ENCODE measurements at regions not wholly inside any gene's neighbourhood (a gene's known extent, or its start where the extent isn't known, plus 50 kb on each side); places are given as distances from the start of the nearest gene placed in this dataset.

DNA sequence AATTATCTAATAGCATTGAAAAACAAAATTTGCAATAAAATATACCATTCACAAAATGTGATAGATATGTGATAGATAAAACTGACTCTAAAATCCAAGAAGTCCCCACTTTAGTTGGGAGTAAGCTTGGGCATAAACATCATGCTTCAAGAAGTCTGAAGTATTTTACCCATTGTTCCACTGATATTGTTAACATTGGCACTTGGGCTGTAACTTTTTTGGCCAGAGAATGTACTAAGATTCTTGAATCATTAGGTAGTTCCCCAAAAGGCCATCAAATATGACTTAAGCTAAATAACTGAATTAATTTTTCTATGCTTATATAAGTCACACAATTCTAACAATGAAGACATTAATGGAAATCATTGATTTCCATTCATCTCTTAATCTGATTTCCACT lies 413.6 kb downstream of the CDH2 start:
- Mint-ChIP-seq H3K4me3 (no peak overlapping the region), H3K27ac (no peak overlapping the region), H3K27me3 (no peaks in the 10 kb centered on the region), H3K9me3 (peaks cover 7% of the 10 kb centered on the region), H3K36me3 (no peaks in the 10 kb centered on the region), H3K4me1 (ENCODE audit: low read depth in 2 of 2) (no peaks in the 10 kb centered on the region)
- no peak for ATAC-seq
- DNase-seq (ENCODE audit: low spot score): no peak

DNA sequence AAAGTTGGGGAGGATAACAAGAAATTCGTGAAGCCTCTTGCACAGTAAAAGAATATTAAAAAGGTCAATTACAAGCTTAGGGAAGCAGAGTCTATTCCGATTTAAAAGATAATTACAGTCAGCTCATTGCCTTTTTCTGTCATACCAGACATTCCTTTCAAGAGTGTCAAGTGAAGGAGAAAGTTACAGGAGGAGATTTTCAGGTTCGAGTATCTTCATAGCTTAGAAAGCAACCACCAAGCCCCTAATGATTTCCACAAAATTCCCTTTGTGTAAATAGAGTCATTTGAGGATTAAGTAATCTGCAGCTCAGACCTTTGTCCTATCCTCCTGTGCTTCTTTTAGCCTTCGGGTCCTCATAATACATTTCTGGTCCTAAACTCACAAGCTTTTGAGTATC lies 414.9 kb downstream of the CDH2 start:
- no peaks in the 10 kb centered on the region for H3K4me1 Mint-ChIP-seq (ENCODE audit: low read depth in 2 of 2)
- H3K27ac Mint-ChIP-seq: no peak overlapping the region
- peaks cover 7% of the 10 kb centered on the region for H3K9me3 Mint-ChIP-seq
- DNase-seq (ENCODE audit: low spot score) (no peak), ATAC-seq (no peak)
- H3K27me3 Mint-ChIP-seq: no peaks in the 10 kb centered on the region
- no peak overlapping the region for H3K4me3 Mint-ChIP-seq
- no peaks in the 10 kb centered on the region for H3K36me3 Mint-ChIP-seq

DNA sequence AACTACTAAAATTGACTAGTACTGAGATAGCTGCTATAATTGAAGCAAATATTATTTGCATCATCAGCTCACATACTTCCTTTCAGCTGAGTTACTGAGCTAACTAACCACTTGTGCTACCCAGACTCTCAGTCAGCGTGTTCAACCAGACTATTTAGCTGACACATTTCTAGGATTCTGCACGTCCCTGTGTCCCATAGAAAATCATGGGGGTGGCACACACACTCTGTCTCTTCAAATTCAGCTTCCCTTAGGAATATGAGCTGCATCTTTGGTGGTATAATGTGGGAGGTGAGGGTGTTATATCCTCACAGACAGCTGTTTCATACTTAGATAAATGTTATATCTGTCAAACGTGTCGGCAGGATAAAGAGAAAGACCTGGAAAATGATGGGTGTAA lies 424.0 kb downstream of the CDH2 start:
- Mint-ChIP-seq H3K9me3 (peaks cover 6% of the 10 kb centered on the region), H3K4me1 (ENCODE audit: low read depth in 2 of 2) (no peaks in the 10 kb centered on the region), H3K27me3 (no peaks in the 10 kb centered on the region), H3K4me3 (no peak overlapping the region), H3K27ac (no peak overlapping the region), H3K36me3 (no peaks in the 10 kb centered on the region)
- DNase-seq (ENCODE audit: low spot score): no peak
- no peak for ATAC-seq

DNA sequence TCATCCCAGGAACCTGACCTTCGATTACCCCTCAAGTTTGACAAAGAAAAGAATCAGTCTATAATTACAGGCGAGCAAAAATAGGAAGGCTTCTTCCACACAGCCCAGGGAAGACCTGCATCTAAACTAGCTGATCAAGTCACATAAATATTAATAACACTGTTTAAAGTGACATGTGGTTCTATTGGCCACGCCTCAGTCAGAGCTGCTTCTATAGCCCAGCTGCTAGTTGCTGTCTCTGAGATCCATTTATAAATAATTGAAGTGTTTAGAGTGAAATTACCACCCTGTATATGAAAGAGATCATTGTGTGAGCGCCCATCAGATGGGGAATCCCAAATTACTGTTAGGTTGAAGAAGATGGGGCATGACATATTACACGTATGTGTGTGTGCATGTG lies 426.0 kb downstream of the CDH2 start:
- DNase-seq (ENCODE audit: low spot score): no peak
- no peaks in the 10 kb centered on the region for H3K27me3 Mint-ChIP-seq
- H3K36me3 Mint-ChIP-seq: no peaks in the 10 kb centered on the region
- no peak overlapping the region for H3K4me3 Mint-ChIP-seq
- no peak for ATAC-seq
- peaks cover 13% of the 10 kb centered on the region for H3K9me3 Mint-ChIP-seq
- H3K27ac Mint-ChIP-seq: no peak overlapping the region
- no peaks in the 10 kb centered on the region for H3K4me1 Mint-ChIP-seq (ENCODE audit: low read depth in 2 of 2)

DNA sequence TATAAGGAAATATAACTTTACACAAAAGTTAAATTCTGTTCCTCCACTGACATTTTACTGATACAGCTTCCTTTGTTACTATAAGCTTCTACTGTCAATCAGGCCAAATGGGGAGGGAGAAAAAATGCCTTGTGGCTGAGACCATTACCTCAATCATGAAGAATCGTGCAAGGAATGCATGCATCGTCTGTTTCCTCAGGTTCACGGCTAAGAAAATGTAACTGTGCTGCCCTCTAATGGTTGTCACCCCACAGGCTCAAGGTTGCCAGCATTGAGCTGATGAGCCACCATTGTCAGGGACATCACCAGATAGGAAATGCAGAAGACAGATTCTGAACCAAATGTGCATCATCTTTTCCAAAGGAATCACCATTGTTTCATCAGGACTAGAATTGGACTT lies 426.9 kb downstream of the CDH2 start:
- Mint-ChIP-seq H3K4me3 (no peak overlapping the region), H3K4me1 (ENCODE audit: low read depth in 2 of 2) (no peaks in the 10 kb centered on the region), H3K27ac (no peak overlapping the region), H3K27me3 (no peaks in the 10 kb centered on the region), H3K36me3 (no peaks in the 10 kb centered on the region), H3K9me3 (peaks cover 13% of the 10 kb centered on the region)
- DNase-seq (ENCODE audit: low spot score): no peak
- ATAC-seq: no peak

DNA sequence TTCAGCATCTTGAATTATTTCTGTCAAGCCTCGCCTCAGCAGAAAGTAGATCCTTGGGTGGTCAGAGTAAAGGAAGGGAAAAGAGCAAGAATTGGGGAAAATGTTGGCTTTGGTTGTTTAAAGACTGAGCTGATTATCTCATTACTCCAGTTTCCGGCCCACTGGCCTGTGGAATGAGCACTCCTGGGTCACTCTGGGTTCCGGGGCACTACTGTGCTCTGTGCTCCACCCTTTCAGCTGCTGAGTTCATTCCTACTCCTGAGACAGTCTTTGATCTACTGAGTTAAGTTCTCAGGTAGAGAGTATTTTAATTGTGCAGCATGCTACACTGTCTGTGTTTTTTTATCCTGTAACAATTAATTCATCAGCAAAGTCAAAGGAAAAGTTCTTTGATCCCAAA lies 427.7 kb downstream of the CDH2 start:
- Mint-ChIP-seq H3K36me3 (no peaks in the 10 kb centered on the region), H3K27me3 (no peaks in the 10 kb centered on the region), H3K9me3 (peaks cover 10% of the 10 kb centered on the region), H3K4me3 (no peak overlapping the region), H3K4me1 (ENCODE audit: low read depth in 2 of 2) (no peaks in the 10 kb centered on the region), H3K27ac (no peak overlapping the region)
- ATAC-seq (no peak), DNase-seq (ENCODE audit: low spot score) (no peak)

DNA sequence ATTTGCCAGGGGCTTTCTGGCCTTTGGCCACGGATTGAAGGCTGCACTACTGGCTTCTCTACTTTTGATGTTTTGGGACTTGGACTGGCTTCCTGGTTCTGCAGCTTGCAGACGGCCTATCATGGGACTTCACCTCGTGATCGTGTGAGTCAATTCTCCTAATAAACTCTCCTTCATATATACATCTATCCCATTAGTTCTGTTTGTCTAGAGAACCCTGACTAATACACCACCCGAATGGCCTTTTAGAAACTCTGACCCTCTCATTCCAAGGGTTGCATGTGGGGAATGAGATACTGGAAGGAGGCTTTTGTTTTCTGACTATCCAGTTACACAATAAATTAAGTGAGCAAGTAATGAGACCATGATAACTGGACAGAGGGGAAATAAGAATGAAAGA lies 430.7 kb downstream of the CDH2 start:
- no peaks in the 10 kb centered on the region for H3K27me3 Mint-ChIP-seq
- H3K9me3 Mint-ChIP-seq: peaks cover 13% of the 10 kb centered on the region
- ATAC-seq (no peak), DNase-seq (ENCODE audit: low spot score) (no peak)
- H3K27ac Mint-ChIP-seq: no peak overlapping the region
- no peaks in the 10 kb centered on the region for H3K4me1 Mint-ChIP-seq (ENCODE audit: low read depth in 2 of 2)
- H3K36me3 Mint-ChIP-seq: no peaks in the 10 kb centered on the region
- H3K4me3 Mint-ChIP-seq: no peak overlapping the region

DNA sequence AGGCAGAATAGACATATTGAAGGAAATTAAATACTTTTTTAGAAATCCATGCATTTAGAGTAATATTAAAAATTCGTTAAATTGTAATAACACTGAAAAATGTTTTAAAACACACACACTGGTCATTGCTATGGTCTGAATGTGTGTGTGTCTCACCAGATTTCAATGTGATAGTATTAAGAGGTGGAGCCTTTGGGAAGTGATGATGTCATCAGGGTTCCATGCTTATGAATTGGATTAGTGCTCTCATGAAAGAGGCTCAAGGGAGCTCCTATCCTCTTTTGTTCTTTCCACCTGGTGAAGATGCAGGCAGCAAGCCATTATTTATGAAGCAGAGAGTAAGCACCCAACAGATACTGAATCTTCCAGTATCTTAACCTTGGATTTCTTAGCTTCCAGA lies 441.8 kb downstream of the CDH2 start:
- Mint-ChIP-seq H3K4me1 (ENCODE audit: low read depth in 2 of 2) (no peaks in the 10 kb centered on the region), H3K27ac (no peak overlapping the region), H3K36me3 (peaks cover 5% of the 10 kb centered on the region), H3K4me3 (no peak overlapping the region), H3K9me3 (peaks cover 6% of the 10 kb centered on the region), H3K27me3 (no peaks in the 10 kb centered on the region)
- DNase-seq (ENCODE audit: low spot score): no peak
- ATAC-seq: no peak

DNA sequence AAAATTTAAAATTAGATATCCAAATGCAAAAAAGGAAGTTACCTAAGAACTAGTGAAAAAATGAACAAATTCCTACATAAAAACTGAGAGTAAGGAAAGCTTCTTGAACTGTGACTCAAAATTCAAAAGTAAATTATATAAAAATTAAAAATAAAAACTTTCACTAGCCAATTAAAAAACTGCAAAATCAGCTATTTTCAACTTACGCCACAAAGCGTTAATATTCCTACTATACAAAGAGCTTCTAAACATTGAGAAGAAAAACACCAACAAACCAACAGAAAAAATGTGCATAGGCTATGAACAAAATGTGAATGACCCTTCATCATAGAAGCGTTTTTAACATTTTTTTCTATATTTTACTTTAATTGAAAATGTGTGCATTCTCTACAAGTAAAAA lies 445.7 kb downstream of the CDH2 start:
- no peaks in the 10 kb centered on the region for H3K4me1 Mint-ChIP-seq (ENCODE audit: low read depth in 2 of 2)
- H3K9me3 Mint-ChIP-seq: peaks cover 14% of the 10 kb centered on the region
- no peak overlapping the region for H3K27ac Mint-ChIP-seq
- no peak for ATAC-seq
- no peaks in the 10 kb centered on the region for H3K27me3 Mint-ChIP-seq
- DNase-seq (ENCODE audit: low spot score): no peak
- no peak overlapping the region for H3K4me3 Mint-ChIP-seq
- peaks cover 9% of the 10 kb centered on the region for H3K36me3 Mint-ChIP-seq

DNA sequence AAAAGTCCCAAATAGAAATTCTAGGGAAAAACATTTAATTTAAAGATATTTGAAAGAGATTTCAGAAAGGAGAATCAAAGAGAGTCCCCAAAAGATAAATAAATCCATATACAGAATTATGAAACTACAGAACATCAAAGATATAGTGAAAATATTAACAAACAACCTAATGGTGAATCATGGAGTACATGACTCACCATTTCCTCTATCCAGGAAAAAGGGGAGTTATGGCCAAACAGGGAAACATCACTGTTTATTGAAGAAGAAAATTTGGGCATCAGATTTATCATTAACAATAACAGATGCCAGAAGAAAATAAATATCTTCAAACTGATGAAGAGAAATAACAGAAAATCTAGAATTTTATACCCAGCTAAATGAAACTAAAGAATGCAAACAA lies 448.3 kb downstream of the CDH2 start:
- Mint-ChIP-seq H3K9me3 (peaks cover 11% of the 10 kb centered on the region), H3K27me3 (no peaks in the 10 kb centered on the region), H3K4me1 (ENCODE audit: low read depth in 2 of 2) (no peaks in the 10 kb centered on the region), H3K36me3 (peaks cover 9% of the 10 kb centered on the region), H3K27ac (no peak overlapping the region), H3K4me3 (no peak overlapping the region)
- DNase-seq (ENCODE audit: low spot score) (no peak), ATAC-seq (no peak)

DNA sequence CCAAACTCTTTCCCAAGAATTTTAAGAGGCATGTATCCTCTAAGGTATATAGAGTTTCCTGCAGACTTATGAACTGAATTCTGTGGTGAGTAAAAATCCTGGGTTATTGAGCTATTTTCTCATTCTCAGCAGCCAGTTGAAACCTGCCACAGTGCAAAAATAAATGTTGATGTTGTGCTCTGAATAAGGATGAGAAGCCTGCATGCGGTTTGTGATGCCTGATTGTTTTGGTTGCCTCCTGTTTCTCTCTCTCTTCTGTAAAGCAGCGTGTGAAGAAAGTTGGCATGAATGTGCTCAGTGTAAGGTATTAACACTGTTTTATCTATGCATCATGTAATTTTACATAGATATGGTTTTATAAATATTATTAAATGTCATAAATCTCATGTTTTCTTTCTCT lies 452.6 kb downstream of the CDH2 start:
- Mint-ChIP-seq H3K9me3 (peaks cover 8% of the 10 kb centered on the region), H3K36me3 (no peaks in the 10 kb centered on the region), H3K27me3 (no peaks in the 10 kb centered on the region), H3K4me3 (no peak overlapping the region), H3K27ac (no peak overlapping the region), H3K4me1 (ENCODE audit: low read depth in 2 of 2) (no peaks in the 10 kb centered on the region)
- DNase-seq (ENCODE audit: low spot score) (no peak), ATAC-seq (no peak)

DNA sequence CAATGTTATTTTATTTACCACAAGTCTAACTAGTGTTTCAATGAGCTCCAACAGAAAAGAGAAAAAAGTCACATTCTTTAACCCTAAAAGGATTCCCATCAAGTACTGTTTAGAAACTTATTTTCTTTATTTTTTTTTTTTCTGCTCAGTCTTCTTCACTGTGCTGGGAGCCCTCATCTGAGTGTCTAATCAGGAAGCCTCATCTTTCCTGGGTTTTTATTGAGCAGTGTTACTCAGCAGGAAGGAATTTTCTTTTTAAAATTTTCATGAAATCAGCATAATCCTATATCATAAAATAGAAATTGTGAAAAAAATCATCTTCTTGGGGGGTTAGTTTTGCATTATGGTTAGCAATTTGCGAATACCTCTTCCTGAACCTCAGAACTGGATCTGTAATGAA lies 453.8 kb downstream of the CDH2 start:
- H3K27me3 Mint-ChIP-seq: no peaks in the 10 kb centered on the region
- no peak for ATAC-seq
- no peaks in the 10 kb centered on the region for H3K36me3 Mint-ChIP-seq
- H3K9me3 Mint-ChIP-seq: peaks cover 8% of the 10 kb centered on the region
- no peak overlapping the region for H3K4me3 Mint-ChIP-seq
- DNase-seq (ENCODE audit: low spot score): no peak
- H3K27ac Mint-ChIP-seq: no peak overlapping the region
- H3K4me1 Mint-ChIP-seq (ENCODE audit: low read depth in 2 of 2): no peaks in the 10 kb centered on the region

DNA sequence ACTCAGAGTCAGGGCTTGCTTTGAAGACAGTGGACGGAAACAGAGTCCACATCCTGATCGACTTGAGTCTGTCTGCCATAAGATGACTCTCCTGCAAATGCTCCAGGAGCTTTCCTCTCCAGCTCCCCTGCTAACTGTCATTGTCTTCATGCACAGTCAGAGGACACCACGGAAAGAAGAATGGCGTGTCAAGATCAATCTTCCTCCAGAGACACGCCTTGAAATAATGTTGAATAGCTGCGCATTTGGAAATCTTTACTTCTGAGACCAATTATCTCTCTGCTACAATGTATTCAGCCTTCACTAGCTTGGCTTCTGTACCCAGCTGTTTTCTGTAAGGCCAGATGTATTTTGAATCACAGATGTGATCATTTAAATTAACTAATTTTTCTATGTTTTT lies 457.2 kb downstream of the CDH2 start:
- Mint-ChIP-seq H3K36me3 (no peaks in the 10 kb centered on the region), H3K27ac (no peak overlapping the region), H3K4me3 (no peak overlapping the region), H3K9me3 (peaks cover 12% of the 10 kb centered on the region), H3K4me1 (ENCODE audit: low read depth in 2 of 2) (no peaks in the 10 kb centered on the region), H3K27me3 (no peaks in the 10 kb centered on the region)
- ATAC-seq (no peak), DNase-seq (ENCODE audit: low spot score) (no peak)

DNA sequence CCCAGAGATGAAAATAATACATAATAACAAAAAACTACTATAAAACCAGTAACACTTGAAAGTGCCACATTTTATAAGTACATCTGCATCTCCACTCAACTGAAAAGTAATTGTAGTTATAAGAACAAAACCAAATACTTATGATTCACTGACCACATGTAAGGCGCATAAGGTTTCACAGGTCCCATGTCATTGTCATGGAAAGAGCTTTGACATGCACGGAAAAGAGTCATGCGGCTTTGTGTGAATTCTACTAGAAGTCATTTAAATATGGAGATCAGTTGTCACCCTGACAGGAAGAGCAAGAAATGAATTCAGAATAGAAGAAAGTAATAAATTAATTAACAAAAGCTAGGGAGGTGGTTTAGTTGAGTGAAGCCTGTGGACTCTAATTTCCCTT lies 459.1 kb downstream of the CDH2 start:
- H3K27me3 Mint-ChIP-seq: no peaks in the 10 kb centered on the region
- DNase-seq (ENCODE audit: low spot score) (no peak), ATAC-seq (no peak)
- no peak overlapping the region for H3K27ac Mint-ChIP-seq
- H3K9me3 Mint-ChIP-seq: peaks cover 20% of the 10 kb centered on the region
- H3K36me3 Mint-ChIP-seq: no peaks in the 10 kb centered on the region
- no peaks in the 10 kb centered on the region for H3K4me1 Mint-ChIP-seq (ENCODE audit: low read depth in 2 of 2)
- no peak overlapping the region for H3K4me3 Mint-ChIP-seq

DNA sequence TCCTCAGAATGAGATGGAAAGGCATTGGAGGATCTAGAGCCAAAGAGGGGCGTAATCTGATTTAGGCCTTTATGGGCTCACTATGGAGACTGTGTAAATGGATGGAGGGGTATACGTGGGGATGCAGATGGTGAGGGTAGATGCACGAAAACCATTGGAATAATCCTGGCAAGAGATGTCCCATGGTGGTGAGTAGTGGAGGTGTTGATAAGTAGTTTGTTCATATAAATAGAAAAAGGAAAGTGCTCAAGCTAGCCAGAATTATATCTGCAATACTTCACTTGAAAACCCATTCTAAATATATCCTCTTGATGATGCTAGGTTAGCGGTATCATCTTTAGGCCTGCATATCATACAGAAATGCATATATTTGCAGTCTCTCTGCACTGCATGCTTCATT lies 459.7 kb downstream of the CDH2 start:
- Mint-ChIP-seq H3K4me1 (ENCODE audit: low read depth in 2 of 2) (no peaks in the 10 kb centered on the region), H3K27me3 (no peaks in the 10 kb centered on the region), H3K27ac (no peak overlapping the region), H3K9me3 (peaks cover 20% of the 10 kb centered on the region), H3K4me3 (no peak overlapping the region), H3K36me3 (no peaks in the 10 kb centered on the region)
- no peak for ATAC-seq
- no peak for DNase-seq (ENCODE audit: low spot score)

DNA sequence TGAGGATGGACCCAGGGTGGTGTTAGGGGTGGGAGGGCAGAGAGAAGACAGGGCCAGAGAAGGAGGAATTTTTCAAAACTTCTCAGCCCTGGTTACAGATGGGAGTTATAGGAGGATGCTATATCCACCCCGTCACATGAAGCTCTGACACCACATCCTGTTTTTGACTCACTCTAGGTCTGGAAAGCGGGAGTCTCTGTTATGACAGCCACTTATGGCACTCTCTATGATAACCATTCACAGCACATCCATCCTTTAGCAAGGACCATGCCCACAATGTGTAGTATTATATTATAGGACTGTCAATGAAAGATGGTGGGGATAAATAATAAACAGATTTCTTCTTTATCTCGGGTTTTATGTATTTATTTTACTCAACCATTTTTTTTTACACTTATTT lies 461.2 kb downstream of the CDH2 start:
- Mint-ChIP-seq H3K9me3 (peaks cover 20% of the 10 kb centered on the region), H3K27ac (no peak overlapping the region), H3K36me3 (no peaks in the 10 kb centered on the region), H3K4me3 (no peak overlapping the region), H3K27me3 (no peaks in the 10 kb centered on the region), H3K4me1 (ENCODE audit: low read depth in 2 of 2) (no peaks in the 10 kb centered on the region)
- DNase-seq (ENCODE audit: low spot score): no peak
- no peak for ATAC-seq
